Stimulated activated CD4-positive, alpha-beta T cell treated with anti-CD3 and anti-CD28 coated beads, Interleukin-15, amount 100 ng/mL, for 48 hours (primary cell): ENCODE measurements at regions not wholly inside any gene's neighbourhood (a gene's known extent, or its start where the extent isn't known, plus 50 kb on each side); places are given as distances from the start of the nearest gene placed in this dataset.
"Not testable (repeated sequence)": the region's sequence is repeated elsewhere in the genome, so short reads cannot be mapped to it uniquely, and the experiment has no call there.

Experiments used
- DNase-seq, 2 donors: peaks; one replicate each; pipeline ENCODE4 v3.0.0-alpha.2; 2020; ENCODE audit warnings: low read depth in 2 of 2

- no peak for DNase-seq
These were observed 144.3 kb upstream of the SULF2 start for GRCh38 chr20:47929368-47930115.

DNA sequence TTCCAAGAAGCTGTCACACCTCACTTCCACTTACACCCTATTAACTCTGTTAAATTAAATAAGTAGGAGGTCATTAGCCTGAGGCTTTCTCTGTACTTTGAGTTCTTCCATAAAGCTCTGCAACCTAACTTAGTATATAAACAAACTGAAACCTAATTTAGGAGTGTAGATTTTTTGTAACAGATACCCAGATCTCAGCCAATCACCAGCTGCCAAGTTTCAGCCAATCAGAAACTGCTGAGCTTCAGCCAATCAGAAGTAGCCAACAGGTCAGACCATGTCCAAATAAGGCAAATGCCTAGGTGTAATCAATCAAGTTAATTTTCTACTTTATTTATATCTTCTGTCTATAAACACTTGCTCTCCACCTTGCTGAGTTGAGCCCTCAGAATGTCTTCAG is 142.7 kb upstream of the SULF2 start:
- no peak for DNase-seq

DNA sequence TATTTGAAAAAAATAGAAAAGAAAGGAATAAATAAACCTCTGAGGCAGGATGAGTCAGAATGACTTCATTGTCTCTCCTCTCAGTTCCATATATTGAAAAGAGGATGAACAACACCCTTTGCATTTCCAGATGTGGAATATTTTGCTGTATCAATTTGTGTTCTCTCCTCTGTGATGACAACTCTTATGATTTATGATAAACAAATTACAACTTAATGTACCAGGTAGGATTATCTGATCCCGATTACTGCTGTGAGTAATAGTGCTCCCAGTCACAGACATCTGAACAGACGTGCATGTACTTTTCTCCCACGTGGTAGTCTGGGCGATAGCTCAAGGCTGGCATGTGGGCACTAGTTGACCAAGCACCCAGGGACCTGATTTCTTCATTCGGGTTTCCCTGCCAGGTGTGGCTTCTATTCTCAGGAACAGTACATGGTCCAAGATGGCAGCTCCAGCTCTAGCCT is 142.1 kb upstream of the SULF2 start:
- DNase-seq: no peak

DNA sequence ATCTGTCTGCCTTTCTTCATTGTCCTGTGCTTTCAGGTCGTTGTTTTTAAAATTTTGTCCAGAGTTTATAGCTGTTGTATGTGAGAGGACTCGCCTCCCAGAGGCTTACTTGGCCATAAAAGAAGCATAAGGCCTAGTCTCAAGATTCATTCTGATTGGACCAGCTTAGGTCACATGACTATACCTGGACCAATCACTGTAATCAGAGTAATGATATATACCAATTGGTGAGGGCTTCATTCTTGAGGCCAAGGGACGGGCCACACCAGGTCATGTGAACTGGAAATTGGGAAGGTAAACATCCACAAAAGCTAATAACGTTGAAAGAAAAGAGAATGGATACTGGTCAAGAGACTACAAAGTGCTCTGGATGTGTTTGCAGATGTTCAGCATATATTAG is 141.4 kb upstream of the SULF2 start:
- no peak for DNase-seq

- no peak for DNase-seq
These were observed 140.3 kb upstream of the SULF2 start for GRCh38 chr20:47925593-47925992.

DNA sequence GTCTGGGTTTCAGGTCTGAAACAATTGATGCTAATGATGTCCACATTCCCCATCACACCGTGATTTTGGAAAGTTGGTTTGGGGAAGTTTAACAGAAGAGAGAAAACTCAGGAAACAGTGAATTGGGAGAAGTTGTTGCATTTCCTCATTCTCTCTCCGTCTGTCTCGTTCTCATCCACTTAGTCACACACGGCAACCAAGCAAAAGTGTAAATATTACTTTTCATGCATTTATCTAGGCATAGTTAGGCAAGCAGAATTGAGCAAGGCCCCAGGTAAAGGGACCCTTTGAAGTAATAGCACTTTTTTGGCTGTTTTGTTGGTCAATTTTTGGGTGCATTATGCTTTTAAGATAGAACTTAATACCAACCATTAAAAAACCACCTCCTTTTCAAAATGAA is 137.0 kb upstream of the SULF2 start:
- no peak for DNase-seq

DNA sequence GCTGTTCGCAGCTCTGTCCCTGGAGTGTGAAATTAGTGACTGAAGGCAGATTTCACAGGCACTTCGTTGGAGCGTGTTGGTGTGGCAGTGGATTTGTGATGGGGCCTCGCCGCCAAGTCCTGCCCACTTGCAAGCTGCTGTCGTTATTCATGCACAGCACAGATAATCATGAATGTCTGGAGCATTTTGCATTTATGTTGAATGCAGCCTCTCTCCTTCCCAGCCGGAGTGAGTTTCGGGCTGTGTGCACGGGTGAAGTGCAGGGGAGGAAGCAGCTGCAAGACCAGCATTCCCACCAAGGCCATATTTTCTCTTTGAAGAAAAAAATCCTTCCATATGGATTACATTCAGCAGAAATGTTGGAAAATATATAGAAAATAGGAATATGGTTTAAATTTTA is 136.5 kb upstream of the SULF2 start:
- DNase-seq: not testable (repeated sequence)

GRCh38 chr20:47921408-47921807 is 136.1 kb upstream of the SULF2 start:
- DNase-seq: no peak

- no peak for DNase-seq
These were observed 132.3 kb upstream of the SULF2 start for GRCh38 chr20:47917549-47918070.

GRCh38 chr20:47915495-47915894 is 130.2 kb upstream of the SULF2 start:
- no peak for DNase-seq

DNA sequence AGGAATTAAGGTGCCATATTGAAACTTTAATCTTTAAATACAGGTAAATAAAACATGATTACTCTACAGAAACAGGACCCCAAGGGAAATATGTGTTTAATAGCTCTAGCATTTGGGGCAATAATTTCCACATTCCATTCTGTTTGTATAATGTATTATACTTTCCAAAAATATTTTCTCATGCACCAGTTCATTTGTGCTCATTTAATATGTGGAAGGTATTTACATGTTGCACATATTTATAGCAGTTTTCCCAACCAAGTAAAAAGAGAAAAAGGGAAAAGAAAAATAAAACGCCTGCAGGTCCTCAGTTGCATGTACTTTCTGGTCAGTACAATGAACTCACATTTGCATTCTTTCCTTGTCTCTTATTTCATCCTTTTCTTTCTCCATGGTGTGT is 129.5 kb upstream of the SULF2 start:
- no peak for DNase-seq

- DNase-seq: not testable (repeated sequence)
These were observed 127.7 kb upstream of the SULF2 start for GRCh38 chr20:47912786-47913501.

DNA sequence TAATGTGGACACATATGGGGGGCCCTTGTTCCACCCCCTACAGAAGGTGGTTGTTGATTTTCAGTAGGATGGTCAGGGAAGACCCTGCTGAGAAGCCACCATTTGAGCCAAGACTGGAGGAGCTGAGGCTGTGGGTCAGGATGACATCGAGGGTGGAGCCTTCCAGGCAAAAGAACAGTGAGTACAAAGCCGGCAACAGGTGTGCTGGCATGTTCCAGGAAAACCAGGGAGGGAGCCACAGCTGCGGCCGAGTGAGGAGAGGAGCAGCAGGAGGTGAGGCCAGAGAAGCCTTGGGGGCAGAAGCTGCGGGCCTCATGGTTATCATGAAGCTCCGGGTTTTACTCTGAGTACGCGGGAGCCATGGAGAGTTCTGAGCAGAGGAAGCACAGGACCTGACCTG is 126.9 kb upstream of the SULF2 start:
- DNase-seq: not testable (repeated sequence)

DNA sequence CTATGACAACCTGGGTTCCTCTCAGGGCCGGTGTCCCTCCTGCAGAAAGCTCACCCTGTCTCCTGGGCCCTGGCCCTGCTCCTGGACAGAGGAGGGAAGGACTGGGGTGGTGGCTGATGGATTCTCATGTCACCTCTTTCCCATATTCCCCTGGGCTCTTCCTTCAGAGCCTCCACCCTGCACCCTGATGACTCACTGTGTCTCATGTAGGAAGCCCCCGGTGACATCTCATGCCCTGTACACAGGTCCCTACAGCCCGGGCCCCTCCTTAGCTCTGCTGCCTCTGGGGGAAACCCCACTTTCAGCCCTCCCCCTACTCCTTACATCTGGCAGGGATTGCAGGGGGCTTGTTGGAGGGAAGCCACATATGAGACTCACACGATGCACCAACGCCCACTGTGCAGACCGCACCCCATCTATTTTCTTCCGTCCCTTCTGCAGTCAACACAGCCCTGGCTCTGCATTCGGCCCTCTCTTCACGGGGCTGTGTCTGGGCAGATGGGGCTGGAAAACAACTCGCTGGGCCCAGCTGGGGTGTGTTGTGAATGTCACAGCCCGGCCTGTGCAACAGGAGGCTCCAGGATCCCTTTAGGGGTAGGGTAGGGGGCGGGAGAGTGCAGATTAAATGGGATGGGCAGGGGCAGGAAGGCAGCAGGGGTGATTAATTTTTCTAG is 124.6 kb upstream of the SULF2 start:
- not testable (repeated sequence) for DNase-seq

DNA sequence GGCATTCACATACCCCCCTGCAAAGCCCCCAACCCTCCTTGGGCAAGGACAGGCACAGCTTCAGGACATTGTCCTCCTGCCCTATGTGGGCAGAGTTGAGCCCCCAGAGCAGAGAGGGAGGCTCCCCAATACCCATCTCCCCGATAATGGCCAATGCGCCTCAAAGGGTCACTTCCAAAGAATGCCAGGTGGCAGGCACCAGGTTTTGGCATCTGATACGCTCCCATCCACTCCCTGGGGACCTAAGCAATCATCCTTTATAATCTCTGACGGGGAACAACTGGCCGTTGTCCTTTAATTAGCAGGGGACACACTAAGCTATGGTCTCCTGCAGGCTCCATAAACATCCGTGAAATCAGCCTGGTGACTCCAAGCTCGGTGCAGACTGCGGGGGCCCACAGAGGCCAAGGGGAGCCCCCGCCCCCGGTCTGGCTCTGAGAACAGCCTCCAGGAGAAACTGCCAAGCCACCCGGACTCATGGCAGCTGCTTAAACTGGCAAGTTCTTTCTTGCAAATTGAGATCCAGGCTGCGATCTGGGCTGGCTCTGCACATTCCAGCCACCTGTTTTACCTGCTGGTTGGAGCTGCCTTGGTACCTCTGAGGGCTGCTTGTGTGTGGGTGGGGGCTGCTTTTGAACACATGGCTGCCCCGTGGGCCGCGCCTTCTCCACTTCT is 123.2 kb upstream of the SULF2 start:
- DNase-seq: not testable (repeated sequence)

GRCh38 chr20:47907951-47908350 is 122.7 kb upstream of the SULF2 start:
- not testable (repeated sequence) for DNase-seq

DNA sequence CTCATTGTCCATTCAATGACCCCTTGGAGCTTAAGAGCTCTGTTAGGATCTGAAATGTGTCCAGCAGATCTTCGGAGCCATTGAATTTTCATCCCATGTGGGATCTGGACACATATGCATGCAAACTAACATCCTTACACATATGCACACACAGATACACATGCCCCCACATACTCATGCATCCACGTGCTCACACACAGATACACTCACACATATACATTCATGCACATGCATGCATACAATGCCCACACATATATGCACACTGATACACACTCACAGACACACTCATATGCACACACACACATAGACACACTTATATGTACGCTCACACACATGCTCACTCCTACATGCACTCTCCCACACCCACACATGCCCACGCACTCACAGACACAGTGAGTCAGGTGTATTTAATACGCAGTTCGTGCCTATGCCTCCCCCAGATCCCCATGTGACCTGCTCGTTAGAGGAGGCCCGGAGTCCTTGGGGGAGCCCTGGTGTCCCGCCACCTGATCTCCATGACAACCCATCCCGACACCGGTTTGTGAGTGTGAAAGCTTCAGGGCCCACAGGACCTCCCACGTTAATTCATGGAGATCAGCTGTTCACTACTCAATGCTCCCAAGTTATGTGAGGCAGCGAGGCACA is 121.9 kb upstream of the SULF2 start:
- no peak for DNase-seq

DNA sequence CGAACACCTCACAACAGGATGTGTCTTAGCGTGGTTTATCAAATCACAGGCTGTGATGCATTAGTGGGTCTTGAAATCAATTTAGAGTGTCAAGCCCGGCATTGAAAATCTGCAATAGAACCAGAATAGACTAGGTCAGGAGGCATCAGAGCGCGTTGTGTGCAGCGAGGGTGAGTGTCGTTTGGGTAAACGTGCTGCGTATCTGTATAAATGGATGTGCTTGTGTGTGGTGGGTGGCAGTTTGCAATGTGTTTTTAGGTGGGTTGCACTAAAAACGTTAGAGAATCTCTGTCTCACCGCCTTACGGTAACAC is 121.0 kb upstream of the SULF2 start:
- DNase-seq: no peak

DNA sequence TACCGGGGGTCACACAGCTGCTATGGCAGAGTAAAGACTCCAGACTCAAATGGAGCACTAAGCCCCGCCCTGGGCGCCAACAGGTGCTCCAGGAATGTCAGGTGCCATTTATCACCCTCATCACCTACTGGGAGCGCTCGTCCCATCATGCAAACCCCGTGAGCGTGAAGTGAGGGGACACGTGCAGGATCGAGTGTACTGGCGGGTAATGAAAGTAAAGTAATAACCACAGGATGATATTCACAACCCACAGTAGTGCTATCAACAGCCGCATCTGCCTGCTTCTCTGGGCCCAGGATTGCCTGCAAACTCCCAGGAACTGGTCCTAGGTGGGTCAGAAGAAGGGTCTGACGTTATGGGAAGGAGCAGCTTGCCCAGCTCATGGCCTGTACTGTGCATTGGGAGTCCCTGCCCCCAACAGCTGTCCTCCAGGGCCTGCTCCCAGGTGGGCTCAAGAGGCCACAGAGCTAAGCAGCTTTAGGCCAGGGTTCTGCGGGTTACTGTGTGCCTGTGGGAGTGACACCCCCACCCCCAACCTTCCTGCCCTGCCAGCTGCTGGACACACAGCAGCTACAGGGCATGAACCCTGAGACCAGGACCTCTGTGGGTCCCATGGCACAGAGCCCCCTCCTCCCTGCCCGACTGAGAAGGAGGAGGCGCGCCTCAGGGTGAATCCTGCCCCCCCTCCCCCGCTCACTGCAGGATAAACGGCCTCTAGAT is 120.5 kb upstream of the SULF2 start:
- no peak for DNase-seq

GRCh38 chr20:47903009-47903408 is 117.7 kb upstream of the SULF2 start:
- DNase-seq: not testable (repeated sequence)

- DNase-seq: not testable (repeated sequence)
These were observed 114.0 kb upstream of the SULF2 start for GRCh38 chr20:47899313-47899712.
